CD4-positive, alpha-beta T cell (primary cell): ENCODE measurements at regions not wholly inside any gene's neighbourhood (a gene's known extent, or its start where the extent isn't known, plus 50 kb on each side); places are given as distances from the start of the nearest gene placed in this dataset.

ENCODE experiments used
- ATAC-seq: fragments of 200-7000 bp; cut with Tn5 transposase; one replicate; pipeline ENCODE4 v1.10.0; 2022; ENCODE audit warnings: mild to moderate bottlenecking; ENCODE audit not compliant: poor library complexity
- CTCF ChIA-PET: fragments of 350-600 bp; sonication (Branson Sonifier 250); formaldehyde crosslinking; loops from one replicate; lab custom pipeline; 2021; ENCODE audit warnings: antibody characterized with exemption, inconsistent platforms; lab: Charles Lee
- POLR2A ChIA-PET: fragments of 350-600 bp; sonication (Branson Sonifier 250); formaldehyde crosslinking; loops from one replicate; lab custom pipeline; 2021; ENCODE audit warnings: antibody characterized with exemption, inconsistent platforms; lab: Charles Lee
- DNase-seq, 14 experiments: peaks; one replicate each; pipeline ENCODE4 v3.0.0-alpha.2; 2013 to 2020; ENCODE audit warnings: mixed read lengths in 2 of 14
- H3K27ac ChIP-seq, 2 donors: one replicate each; pipeline versions ENCODE4 v1.5.1 to v1.7.0; 2013; ENCODE audit warnings: low read length in 2 of 2, low read depth in 1 of 2, mild to moderate bottlenecking in 1 of 2
- H3K27me3 ChIP-seq, 2 experiments: 1 replicate in 1 of 2; 2 replicates in 1 of 2; pipeline versions ENCODE4 v1.6.1 to v1.7.0; 2013; ENCODE audit warnings: low read length in 2 of 2, control low read depth in 1 of 2, mild to moderate bottlenecking in 1 of 2, moderate library complexity in 1 of 2; ENCODE audit not compliant: insufficient read depth in 2 of 2, control insufficient read depth in 1 of 2
- H3K36me3 ChIP-seq: one replicate; pipeline ENCODE4 v1.6.1; 2013; ENCODE audit warnings: low read length, control low read depth; ENCODE audit not compliant: insufficient read depth
- H3K4me1 ChIP-seq: one replicate; pipeline ENCODE4 v1.6.1; 2013; ENCODE audit warnings: low read length, control low read depth; ENCODE audit not compliant: insufficient read depth
- H3K4me3 ChIP-seq: one replicate; pipeline ENCODE4 v1.5.1; 2013; ENCODE audit warnings: mild to moderate bottlenecking, low read length, moderate library complexity
- H3K9me3 ChIP-seq, 2 experiments: 1 replicate in 1 of 2; 2 replicates in 1 of 2; pipeline versions ENCODE4 v1.6.1 to v1.7.0; 2013; ENCODE audit warnings: low read length in 2 of 2, mild to moderate bottlenecking in 2 of 2, control low read depth in 1 of 2, moderate library complexity in 1 of 2; ENCODE audit not compliant: control insufficient read depth in 1 of 2, insufficient read depth in 1 of 2
- H3K27ac Mint-ChIP-seq: one replicate; pipeline ENCODE4 v1.8.0; 2020; ENCODE audit warnings: mixed read lengths
- H3K27me3 Mint-ChIP-seq: one replicate; pipeline ENCODE4 v1.8.0; 2021; ENCODE audit warnings: mixed read lengths
- H3K36me3 Mint-ChIP-seq: one replicate; pipeline ENCODE4 v1.8.0; 2021; ENCODE audit warnings: low read depth, mixed read lengths
- H3K4me1 Mint-ChIP-seq: one replicate; pipeline ENCODE4 v1.8.0; 2021; ENCODE audit warnings: low read depth, mixed read lengths
- H3K4me3 Mint-ChIP-seq: one replicate; pipeline ENCODE4 v1.8.0; 2020; ENCODE audit warnings: mild to moderate bottlenecking, mixed read lengths
- H3K9me3 Mint-ChIP-seq: one replicate; pipeline ENCODE4 v1.8.0; 2020; ENCODE audit warnings: mixed read lengths
- CTCF ChIP-seq: fragments of 200-600 bp; IDR thresholded peaks from one replicate; pipeline ENCODE4 v1.8.0; 2022; ENCODE audit warnings: antibody characterized with exemption, mild to moderate bottlenecking
- intact Hi-C, 2 experiments: fragments of 100-400 bp; cut with DNase I in 1 of 2; cut with micrococcal nuclease in 1 of 2; formaldehyde crosslinking; loops; one replicate each; pipeline versions ENCODE4 v1.15.1 to v1.9.0; 2023 to 2025; cut with DNase I, micrococcal nuclease

- Histone ChIP-seq H3K4me1 (peaks cover under 1% of the 10 kb centered on the region), H3K36me3 (no peaks in the 10 kb centered on the region), H3K4me3 (no peak overlapping the region), H3K27me3 (peaks cover 6 to 11% of the 10 kb centered on the region in 2 experiments), H3K27ac (no peak overlapping the region), H3K9me3 (peaks cover 7 to 16% of the 10 kb centered on the region in 2 experiments)
- H3K36me3 Mint-ChIP-seq, result no peaks in the 10 kb centered on the region
- peaks cover 6% of the 10 kb centered on the region for H3K9me3 Mint-ChIP-seq
- no peak for ATAC-seq
- no peaks in the 10 kb centered on the region for H3K4me1 Mint-ChIP-seq
- CTCF ChIA-PET, result no interaction called here
- DNase-seq, result no peak
- no peak overlapping the region for H3K27ac Mint-ChIP-seq
- TF ChIP-seq CTCF, result no peak
- intact Hi-C loops, result no loop called here
- H3K4me3 Mint-ChIP-seq, result no peak overlapping the region
- POLR2A ChIA-PET, result no interaction called here
- peaks cover 47% of the 10 kb centered on the region for H3K27me3 Mint-ChIP-seq
Measured at GRCh38 chr1:4273243-4273642, 373.2 kb upstream of the C1orf174 start.

GRCh38 chr1:4273747-4274146 is 373.7 kb upstream of the C1orf174 start:
- Histone ChIP-seq H3K27ac (no peak overlapping the region), H3K9me3 (peaks cover 7 to 16% of the 10 kb centered on the region in 2 experiments), H3K4me1 (no peaks in the 10 kb centered on the region), H3K4me3 (no peak overlapping the region), H3K36me3 (no peaks in the 10 kb centered on the region), H3K27me3 (peaks cover 6 to 8% of the 10 kb centered on the region in 2 experiments)
- intact Hi-C loops, result no loop called here
- CTCF ChIA-PET, result no interaction called here
- no peak for DNase-seq
- peaks cover 47% of the 10 kb centered on the region for H3K27me3 Mint-ChIP-seq
- no peak for ATAC-seq
- no peak for TF ChIP-seq CTCF
- H3K27ac Mint-ChIP-seq, result no peak overlapping the region
- H3K4me1 Mint-ChIP-seq, result no peaks in the 10 kb centered on the region
- no peaks in the 10 kb centered on the region for H3K36me3 Mint-ChIP-seq
- H3K9me3 Mint-ChIP-seq, result peaks cover 6% of the 10 kb centered on the region
- POLR2A ChIA-PET, result no interaction called here
- H3K4me3 Mint-ChIP-seq, result no peak overlapping the region

GRCh38 chr1:4275083-4275482 is 375.0 kb upstream of the C1orf174 start:
- Histone ChIP-seq H3K9me3 (peaks cover 7 to 16% of the 10 kb centered on the region in 2 experiments), H3K36me3 (no peaks in the 10 kb centered on the region), H3K4me1 (no peaks in the 10 kb centered on the region), H3K27me3 (peaks cover 6 to 7% of the 10 kb centered on the region in 2 experiments), H3K4me3 (no peak overlapping the region), H3K27ac (no peak overlapping the region)
- peaks cover 6% of the 10 kb centered on the region for H3K9me3 Mint-ChIP-seq
- H3K27ac Mint-ChIP-seq, result no peak overlapping the region
- DNase-seq (no peak), ATAC-seq (no peak)
- no peak for TF ChIP-seq CTCF
- no peaks in the 10 kb centered on the region for H3K36me3 Mint-ChIP-seq
- H3K4me3 Mint-ChIP-seq, result no peak overlapping the region
- ChIA-PET POLR2A (no interaction called here), CTCF (no interaction called here)
- peaks cover 50% of the 10 kb centered on the region for H3K27me3 Mint-ChIP-seq
- H3K4me1 Mint-ChIP-seq, result no peaks in the 10 kb centered on the region
- intact Hi-C loops, result no loop called here
